ENCODE measurements at regions not wholly inside any gene's neighbourhood (a gene's known extent, or its start where the extent isn't known, plus 50 kb on each side); places are given as distances from the start of the nearest gene placed in this dataset.

- no peak for TF ChIP-seq CTCF (IDR thresholded peaks at IDR 0.05; ENCODE audit: low read depth, low read length, poor library complexity, severe bottlenecking)
- TF ChIP-seq EZH2phosphoT487 (IDR thresholded peaks at IDR 0.05; ENCODE audit: borderline replicate concordance, low read length), result no peak
Measured at GRCh38 chr10:88120075-88120474, 256.6 kb downstream of the PTEN start.

Data from DOHH2 (cell line).